GM12864 (cell line): ENCODE measurements at regions not wholly inside any gene's neighbourhood (a gene's known extent, or its start where the extent isn't known, plus 50 kb on each side); places are given as distances from the start of the nearest gene placed in this dataset.

ENCODE experiments used
- DNase-seq: peaks from one replicate; pipeline ENCODE4 v3.0.0-alpha.2; 2011; ENCODE audit warnings: low read depth
- H3K4me3 ChIP-seq: 2 replicates; pipeline ENCODE4 v1.5.1; 2011; ENCODE audit warnings: mild to moderate bottlenecking, low read depth, low read length, control low read depth
- CTCF ChIP-seq: IDR thresholded peaks from 2 replicates; pipeline ENCODE4 v1.5.1; 2011; ENCODE audit warnings: low read depth, mild to moderate bottlenecking, moderate library complexity, low read length, control low read depth, inconsistent platforms; ENCODE audit errors: missing control alignments

- no peak for TF ChIP-seq CTCF
- DNase-seq, result no peak
- no peak overlapping the region for H3K4me3 ChIP-seq
Observed at GRCh38 chr6:23354004-23354403, 772.0 kb upstream of the NRSN1 start.

GRCh38 chr6:23357185-23357766 lies 768.7 kb upstream of the NRSN1 start:
- DNase-seq, result no peak
- no peak for TF ChIP-seq CTCF
- H3K4me3 ChIP-seq, result no peak overlapping the region

GRCh38 chr6:23365732-23366131 lies 760.3 kb upstream of the NRSN1 start:
- H3K4me3 ChIP-seq, result no peak overlapping the region
- no peak for DNase-seq
- TF ChIP-seq CTCF, result no peak

- TF ChIP-seq CTCF, result no peak
- no peak overlapping the region for H3K4me3 ChIP-seq
- no peak for DNase-seq
Observed at GRCh38 chr6:23367311-23367710, 758.7 kb upstream of the NRSN1 start.

- no peak for DNase-seq
- no peak overlapping the region for H3K4me3 ChIP-seq
- no peak for TF ChIP-seq CTCF
Observed at GRCh38 chr6:23368557-23368956, 757.5 kb upstream of the NRSN1 start.

GRCh38 chr6:23370051-23370450 lies 756.0 kb upstream of the NRSN1 start:
- no peak for DNase-seq
- no peak for TF ChIP-seq CTCF
- H3K4me3 ChIP-seq, result no peak overlapping the region

GRCh38 chr6:23371132-23371915 lies 754.7 kb upstream of the NRSN1 start:
- H3K4me3 ChIP-seq, result no peak overlapping the region
- no peak for TF ChIP-seq CTCF
- no peak for DNase-seq
